Osteoblast (primary cell): ENCODE measurements at regions not wholly inside any gene's neighbourhood (a gene's known extent, or its start where the extent isn't known, plus 50 kb on each side); places are given as distances from the start of the nearest gene placed in this dataset.

Experiments used
- DNase-seq: peaks from one replicate; pipeline ENCODE4 v3.0.0; 2011; ENCODE audit warnings: low spot score, mixed read lengths; ENCODE audit not compliant: insufficient read length; ENCODE audit errors: missing footprints
- H2AFZ ChIP-seq: 2 replicates; pipeline ENCODE4 v1.6.0; 2011; ENCODE audit warnings: mild to moderate bottlenecking, low read length
- H3K27ac ChIP-seq: 2 replicates; pipeline ENCODE4 v1.5.1; 2011; ENCODE audit warnings: mild to moderate bottlenecking, low read depth, low read length, moderate library complexity
- H3K27me3 ChIP-seq: 2 replicates; pipeline ENCODE4 v1.6.0; 2012; ENCODE audit warnings: mild to moderate bottlenecking, control low read depth, inconsistent platforms, low read length, moderate library complexity; ENCODE audit not compliant: insufficient read depth
- H3K36me3 ChIP-seq: 2 replicates; pipeline ENCODE4 v1.5.1; 2011; ENCODE audit warnings: mild to moderate bottlenecking, low read length, control low read depth, moderate library complexity; ENCODE audit not compliant: insufficient read depth
- H3K4me1 ChIP-seq: 2 replicates; pipeline ENCODE4 v1.5.1; 2011; ENCODE audit warnings: mild to moderate bottlenecking, low read length, control low read depth, moderate library complexity; ENCODE audit not compliant: insufficient read depth
- H3K4me2 ChIP-seq: 2 replicates; pipeline ENCODE4 v1.6.0; 2011; ENCODE audit warnings: mild to moderate bottlenecking, low read length; ENCODE audit not compliant: insufficient read depth
- H3K4me3 ChIP-seq: fragments of 200-600 bp; sonication (generic); 3 replicates; pipeline ENCODE4 v1.5.1; 2012; ENCODE audit warnings: mild to moderate bottlenecking, low read length, inconsistent platforms; ENCODE audit not compliant: insufficient read depth
- H3K79me2 ChIP-seq: 2 replicates; pipeline ENCODE4 v1.6.0; 2012; ENCODE audit warnings: mild to moderate bottlenecking, low read length, control low read depth, inconsistent platforms; ENCODE audit not compliant: insufficient read depth
- H3K9me3 ChIP-seq: 2 replicates; pipeline ENCODE4 v1.5.1; 2011; ENCODE audit warnings: low read depth, low read length, control low read depth
- H4K20me1 ChIP-seq: 2 replicates; pipeline ENCODE4 v1.6.0; 2012; ENCODE audit warnings: mild to moderate bottlenecking, low read length, control low read depth; ENCODE audit not compliant: insufficient read depth
- TF ChIP-seq, protein P1 (sequence below): IDR thresholded peaks from 2 replicates; pipeline ENCODE4 v1.5.1; 2011; ENCODE audit warnings: mild to moderate bottlenecking, low read depth, low read length, moderate library complexity; ENCODE audit errors: extremely low read depth

GRCh38 chr13:57918913-57919312, 287.4 kb downstream of the PCDH17 start:
- no peaks in the 10 kb centered on the region for H4K20me1 ChIP-seq
- no peak overlapping the region for H3K27ac ChIP-seq
- no peaks in the 10 kb centered on the region for H3K4me1 ChIP-seq
- DNase-seq, result no peak
- H3K79me2 ChIP-seq, result no peaks in the 10 kb centered on the region
- H3K4me2 ChIP-seq, result no peak overlapping the region
- H3K36me3 ChIP-seq, result no peaks in the 10 kb centered on the region
- no peak overlapping the region for H3K4me3 ChIP-seq
- no peaks in the 10 kb centered on the region for H3K27me3 ChIP-seq
- TF ChIP-seq, protein P1, sequence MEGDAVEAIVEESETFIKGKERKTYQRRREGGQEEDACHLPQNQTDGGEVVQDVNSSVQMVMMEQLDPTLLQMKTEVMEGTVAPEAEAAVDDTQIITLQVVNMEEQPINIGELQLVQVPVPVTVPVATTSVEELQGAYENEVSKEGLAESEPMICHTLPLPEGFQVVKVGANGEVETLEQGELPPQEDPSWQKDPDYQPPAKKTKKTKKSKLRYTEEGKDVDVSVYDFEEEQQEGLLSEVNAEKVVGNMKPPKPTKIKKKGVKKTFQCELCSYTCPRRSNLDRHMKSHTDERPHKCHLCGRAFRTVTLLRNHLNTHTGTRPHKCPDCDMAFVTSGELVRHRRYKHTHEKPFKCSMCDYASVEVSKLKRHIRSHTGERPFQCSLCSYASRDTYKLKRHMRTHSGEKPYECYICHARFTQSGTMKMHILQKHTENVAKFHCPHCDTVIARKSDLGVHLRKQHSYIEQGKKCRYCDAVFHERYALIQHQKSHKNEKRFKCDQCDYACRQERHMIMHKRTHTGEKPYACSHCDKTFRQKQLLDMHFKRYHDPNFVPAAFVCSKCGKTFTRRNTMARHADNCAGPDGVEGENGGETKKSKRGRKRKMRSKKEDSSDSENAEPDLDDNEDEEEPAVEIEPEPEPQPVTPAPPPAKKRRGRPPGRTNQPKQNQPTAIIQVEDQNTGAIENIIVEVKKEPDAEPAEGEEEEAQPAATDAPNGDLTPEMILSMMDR, result no peak
- no peak overlapping the region for H2AFZ ChIP-seq
- no peaks in the 10 kb centered on the region for H3K9me3 ChIP-seq

DNA sequence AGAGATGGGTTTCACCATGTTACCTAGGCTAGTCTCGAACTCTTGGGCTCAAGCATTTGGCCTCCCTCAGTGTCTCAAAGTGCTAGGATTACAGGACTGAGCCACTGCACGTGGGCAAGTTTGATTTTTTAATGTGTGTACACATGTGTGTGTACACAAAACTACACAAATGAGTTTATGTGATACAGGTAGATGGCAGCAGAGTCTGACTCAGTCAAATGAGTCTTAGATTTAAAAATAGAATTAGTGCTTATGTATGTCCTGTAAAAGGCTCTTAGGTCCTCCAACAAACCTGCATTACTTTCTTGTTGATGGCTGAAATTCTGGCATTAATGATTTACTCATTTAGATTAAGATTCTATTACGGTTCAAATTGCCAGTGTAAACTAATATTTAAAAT, 293.7 kb downstream of the PCDH17 start:
- Histone ChIP-seq H2AFZ (no peak overlapping the region), H3K4me3 (no peak overlapping the region), H3K4me2 (no peak overlapping the region), H3K27me3 (no peaks in the 10 kb centered on the region), H3K27ac (no peak overlapping the region), H3K79me2 (no peaks in the 10 kb centered on the region), H4K20me1 (no peaks in the 10 kb centered on the region), H3K4me1 (no peaks in the 10 kb centered on the region), H3K36me3 (no peaks in the 10 kb centered on the region), H3K9me3 (no peaks in the 10 kb centered on the region)
- TF ChIP-seq, protein P1, result no peak
- no peak for DNase-seq

DNA sequence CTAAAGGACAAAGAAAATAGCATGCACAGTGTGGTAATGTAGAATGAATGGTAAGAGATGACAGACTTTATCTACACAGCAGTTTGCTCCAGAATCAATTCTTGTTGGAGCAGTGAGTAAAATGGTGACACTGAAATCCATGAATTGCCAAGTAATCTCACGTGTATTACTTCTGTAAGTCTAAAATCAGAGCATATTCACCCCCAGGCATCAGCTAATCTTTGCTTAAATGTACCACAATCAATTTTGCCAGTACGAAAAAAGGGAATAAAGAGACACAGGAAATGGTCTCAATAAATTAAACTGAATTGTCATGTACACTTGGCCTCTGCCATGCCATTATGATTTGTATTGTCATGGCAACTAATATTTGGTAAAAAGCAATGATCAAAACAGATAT, 294.2 kb downstream of the PCDH17 start:
- Histone ChIP-seq H3K27me3 (no peaks in the 10 kb centered on the region), H3K4me3 (no peak overlapping the region), H3K9me3 (no peaks in the 10 kb centered on the region), H3K4me1 (no peaks in the 10 kb centered on the region), H3K36me3 (no peaks in the 10 kb centered on the region), H3K4me2 (no peak overlapping the region), H3K79me2 (no peaks in the 10 kb centered on the region), H4K20me1 (no peaks in the 10 kb centered on the region), H3K27ac (no peak overlapping the region), H2AFZ (no peak overlapping the region)
- DNase-seq, result no peak
- TF ChIP-seq, protein P1, result no peak

GRCh38 chr13:57932061-57932460, 300.5 kb downstream of the PCDH17 start:
- no peaks in the 10 kb centered on the region for H3K79me2 ChIP-seq
- H3K27me3 ChIP-seq, result no peaks in the 10 kb centered on the region
- no peak for DNase-seq
- H3K27ac ChIP-seq, result no peak overlapping the region
- no peak overlapping the region for H3K4me3 ChIP-seq
- H2AFZ ChIP-seq, result no peak overlapping the region
- H3K9me3 ChIP-seq, result peaks cover 2% of the 10 kb centered on the region
- no peaks in the 10 kb centered on the region for H4K20me1 ChIP-seq
- H3K4me1 ChIP-seq, result no peaks in the 10 kb centered on the region
- TF ChIP-seq, protein P1, result no peak
- no peaks in the 10 kb centered on the region for H3K36me3 ChIP-seq
- H3K4me2 ChIP-seq, result no peak overlapping the region
